C4-2B (cell line): ENCODE measurements at regions not wholly inside any gene's neighbourhood (a gene's known extent, or its start where the extent isn't known, plus 50 kb on each side); places are given as distances from the start of the nearest gene placed in this dataset.

ENCODE experiments used
- H3K27ac ChIP-seq: fragments of 450-650 bp; 2 replicates; pipeline ENCODE4 v1.5.1; 2017
- ZFX ChIP-seq: fragments of 450-650 bp; IDR thresholded peaks from 2 replicates; pipeline ENCODE4 v1.6.1; 2017
- TF ChIP-seq, protein P1 (sequence below): fragments of 450-650 bp; conservative IDR thresholded peaks from 2 replicates; pipeline ENCODE4 v1.5.1; 2017; ENCODE audit warnings: mild to moderate bottlenecking

DNA sequence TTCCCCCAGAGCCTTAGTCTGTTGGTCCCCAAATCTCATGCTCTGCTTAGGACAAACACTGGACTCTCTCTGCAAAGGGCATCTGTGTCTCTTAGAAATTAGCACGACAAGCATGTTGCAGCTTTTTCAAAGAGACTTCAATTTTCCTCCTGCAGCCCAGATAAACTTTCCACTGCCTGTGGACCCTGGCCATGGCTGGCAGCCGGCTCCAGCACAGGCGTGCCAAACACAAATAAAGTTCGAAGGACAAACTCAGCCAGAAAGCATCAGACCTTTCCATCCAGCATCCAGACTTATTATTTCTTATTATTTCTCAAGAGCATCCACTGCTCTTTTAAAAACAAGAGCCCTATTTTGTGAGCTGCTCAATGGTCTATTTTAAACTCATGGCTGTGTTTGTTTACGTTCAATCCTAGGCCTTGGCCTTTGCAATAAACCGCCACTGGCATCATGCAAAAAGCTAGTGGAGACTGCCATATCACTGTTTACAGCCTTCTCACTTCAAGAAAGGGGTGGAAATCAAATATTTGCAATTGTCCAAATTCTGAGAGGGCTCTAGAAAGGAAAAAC is 300.8 kb downstream of the BCL11A start:
- no peak overlapping the region for H3K27ac ChIP-seq
- TF ChIP-seq, protein P1, sequence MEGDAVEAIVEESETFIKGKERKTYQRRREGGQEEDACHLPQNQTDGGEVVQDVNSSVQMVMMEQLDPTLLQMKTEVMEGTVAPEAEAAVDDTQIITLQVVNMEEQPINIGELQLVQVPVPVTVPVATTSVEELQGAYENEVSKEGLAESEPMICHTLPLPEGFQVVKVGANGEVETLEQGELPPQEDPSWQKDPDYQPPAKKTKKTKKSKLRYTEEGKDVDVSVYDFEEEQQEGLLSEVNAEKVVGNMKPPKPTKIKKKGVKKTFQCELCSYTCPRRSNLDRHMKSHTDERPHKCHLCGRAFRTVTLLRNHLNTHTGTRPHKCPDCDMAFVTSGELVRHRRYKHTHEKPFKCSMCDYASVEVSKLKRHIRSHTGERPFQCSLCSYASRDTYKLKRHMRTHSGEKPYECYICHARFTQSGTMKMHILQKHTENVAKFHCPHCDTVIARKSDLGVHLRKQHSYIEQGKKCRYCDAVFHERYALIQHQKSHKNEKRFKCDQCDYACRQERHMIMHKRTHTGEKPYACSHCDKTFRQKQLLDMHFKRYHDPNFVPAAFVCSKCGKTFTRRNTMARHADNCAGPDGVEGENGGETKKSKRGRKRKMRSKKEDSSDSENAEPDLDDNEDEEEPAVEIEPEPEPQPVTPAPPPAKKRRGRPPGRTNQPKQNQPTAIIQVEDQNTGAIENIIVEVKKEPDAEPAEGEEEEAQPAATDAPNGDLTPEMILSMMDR = no peak
- no peak for TF ChIP-seq ZFX

DNA sequence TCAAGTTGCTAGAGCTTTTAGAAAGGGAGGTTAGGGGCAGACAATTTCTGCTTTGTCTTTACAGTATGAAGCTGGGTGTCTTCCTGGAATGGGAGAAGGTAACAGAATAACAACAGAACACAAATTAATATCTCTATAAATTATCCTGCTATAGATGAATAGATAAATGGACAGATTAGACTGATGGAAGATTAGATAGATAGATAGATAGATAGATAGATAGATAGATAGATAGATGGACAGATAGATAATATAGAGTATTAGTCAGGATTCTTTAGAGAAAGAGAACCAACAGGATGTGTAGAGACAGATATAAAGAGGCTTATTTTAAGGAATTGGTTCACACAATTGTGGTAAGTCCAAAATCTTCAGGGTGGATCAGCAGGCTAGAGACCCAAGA is 302.2 kb downstream of the BCL11A start:
- H3K27ac ChIP-seq = no peak overlapping the region
- no peak for TF ChIP-seq ZFX
- TF ChIP-seq, protein P1 = no peak

DNA sequence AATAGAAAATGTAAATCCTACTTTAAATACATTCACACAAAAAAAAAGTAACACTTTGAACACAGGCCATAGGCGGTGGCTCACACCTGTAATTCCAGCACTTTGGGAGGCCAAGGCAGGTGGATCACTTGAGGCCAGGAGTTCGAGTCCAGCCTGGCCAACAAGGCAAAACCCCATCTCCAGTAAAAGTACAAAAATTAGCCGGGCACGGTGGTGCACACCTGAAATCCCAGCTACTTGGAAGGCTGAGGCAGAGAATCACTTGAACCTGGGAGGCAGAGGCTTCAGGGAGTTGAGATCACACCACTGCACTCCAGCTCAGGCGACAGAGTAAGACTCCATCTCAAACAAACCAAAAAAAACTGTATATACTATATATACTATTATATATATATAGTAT is 303.6 kb downstream of the BCL11A start:
- TF ChIP-seq ZFX = no peak
- TF ChIP-seq, protein P1 = no peak
- H3K27ac ChIP-seq = no peak overlapping the region

DNA sequence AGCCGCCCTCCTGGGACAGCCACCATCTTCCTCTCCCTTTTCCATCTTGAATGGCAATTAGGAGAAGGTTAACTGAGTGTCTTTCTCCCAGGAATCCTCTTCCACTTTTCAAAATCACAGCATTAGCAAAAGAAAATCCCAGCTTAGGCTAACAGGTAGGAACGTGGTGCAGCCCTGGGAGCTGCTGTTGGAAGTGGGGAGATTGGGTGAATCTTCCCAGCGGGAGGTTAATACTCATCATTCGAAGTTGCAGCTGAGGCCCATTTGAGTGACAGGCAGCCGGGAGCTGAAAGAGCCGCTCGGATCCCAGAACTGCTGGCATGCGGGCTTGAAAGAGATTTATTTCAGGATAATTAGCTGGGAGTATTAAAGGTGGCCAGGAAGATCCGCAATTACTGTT is 306.0 kb downstream of the BCL11A start:
- no peak overlapping the region for H3K27ac ChIP-seq

DNA sequence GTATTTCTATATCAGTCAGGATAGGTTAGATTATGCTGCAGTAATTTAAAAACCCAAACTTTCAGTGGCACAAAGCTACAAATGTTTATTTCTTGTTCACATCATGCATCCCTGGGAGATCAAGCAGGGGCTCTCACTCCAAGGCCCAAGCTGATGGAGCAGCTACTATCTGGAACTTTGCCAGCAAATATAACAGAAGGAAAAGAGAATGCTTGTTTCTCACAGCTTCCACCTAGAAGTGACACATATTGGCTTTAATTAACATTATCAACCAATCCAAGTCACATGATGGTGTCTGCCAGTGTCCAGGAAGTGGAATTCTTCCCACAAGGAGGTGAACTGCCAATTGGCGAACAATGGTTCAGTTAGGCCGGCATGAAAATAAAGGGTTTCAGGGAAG is 306.9 kb downstream of the BCL11A start:
- H3K27ac ChIP-seq = no peak overlapping the region
- no peak for TF ChIP-seq ZFX
- TF ChIP-seq, protein P1 = no peak

More for the DNA sequence above, 306.0 kb downstream of the BCL11A start:
- TF ChIP-seq, protein P1 = no peak
- TF ChIP-seq ZFX = no peak

DNA sequence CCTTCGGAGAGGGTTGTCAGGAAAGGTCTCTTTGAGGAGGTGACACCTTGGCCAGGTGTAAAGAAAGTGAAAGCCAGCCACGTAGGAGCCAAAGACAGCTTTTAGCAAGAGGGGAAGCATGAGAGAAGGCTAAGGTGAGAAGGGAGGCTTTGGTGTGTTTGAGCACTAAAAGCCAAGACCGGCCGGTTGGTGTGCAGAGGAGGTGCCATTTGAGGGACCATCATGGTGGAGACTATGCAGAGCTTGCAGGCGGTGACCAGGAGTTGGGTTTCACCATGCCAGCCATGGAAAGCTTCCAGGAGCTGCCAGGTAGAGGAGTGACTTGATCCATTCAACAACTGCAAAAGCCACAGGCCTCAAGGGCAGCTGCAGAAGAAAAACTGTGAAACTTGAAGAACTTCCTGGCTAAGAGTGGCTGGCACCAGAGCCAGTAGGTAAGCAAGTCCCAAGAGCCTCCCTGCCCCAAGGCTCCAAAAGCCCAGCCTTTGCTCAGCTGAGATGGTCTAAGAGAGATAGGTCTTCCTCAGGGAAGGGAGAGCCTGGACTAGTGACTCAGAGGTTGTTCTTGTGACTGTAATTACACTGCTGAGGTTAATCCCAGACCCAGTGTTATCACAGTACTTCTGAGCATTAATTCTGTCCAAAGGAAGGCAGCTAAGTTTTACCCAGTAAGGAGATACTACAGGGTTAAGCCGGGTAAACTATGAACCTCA is 319.0 kb downstream of the BCL11A start:
- no peak overlapping the region for H3K27ac ChIP-seq
- TF ChIP-seq, protein P1 = no peak
- TF ChIP-seq ZFX = no peak

DNA sequence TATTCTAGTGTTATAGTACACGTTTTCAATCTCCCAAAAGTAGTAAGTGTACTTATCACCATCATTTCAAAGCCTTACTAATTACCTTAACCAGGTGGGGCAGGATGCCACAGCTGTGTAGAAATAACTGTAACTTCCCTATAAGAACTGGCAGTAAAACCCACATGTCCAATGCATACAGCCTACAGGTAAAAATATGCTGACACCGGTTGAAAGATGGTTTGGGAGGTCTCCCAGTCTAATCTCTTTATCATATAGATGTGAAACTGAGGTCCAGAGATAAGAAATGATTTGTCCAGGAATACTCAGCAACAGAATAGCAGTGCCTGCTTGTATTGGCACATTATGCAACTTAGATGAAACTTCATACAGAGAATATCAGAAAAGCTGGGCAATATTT is 322.9 kb downstream of the BCL11A start:
- no peak for TF ChIP-seq ZFX
- TF ChIP-seq, protein P1 = no peak
- no peak overlapping the region for H3K27ac ChIP-seq
